ENCODE measurements at regions not wholly inside any gene's neighbourhood (a gene's known extent, or its start where the extent isn't known, plus 50 kb on each side); places are given as distances from the start of the nearest gene placed in this dataset.
"Not testable (repeated sequence)": the region's sequence is repeated elsewhere in the genome, so short reads cannot be mapped to it uniquely, and the experiment has no call there.

DNA sequence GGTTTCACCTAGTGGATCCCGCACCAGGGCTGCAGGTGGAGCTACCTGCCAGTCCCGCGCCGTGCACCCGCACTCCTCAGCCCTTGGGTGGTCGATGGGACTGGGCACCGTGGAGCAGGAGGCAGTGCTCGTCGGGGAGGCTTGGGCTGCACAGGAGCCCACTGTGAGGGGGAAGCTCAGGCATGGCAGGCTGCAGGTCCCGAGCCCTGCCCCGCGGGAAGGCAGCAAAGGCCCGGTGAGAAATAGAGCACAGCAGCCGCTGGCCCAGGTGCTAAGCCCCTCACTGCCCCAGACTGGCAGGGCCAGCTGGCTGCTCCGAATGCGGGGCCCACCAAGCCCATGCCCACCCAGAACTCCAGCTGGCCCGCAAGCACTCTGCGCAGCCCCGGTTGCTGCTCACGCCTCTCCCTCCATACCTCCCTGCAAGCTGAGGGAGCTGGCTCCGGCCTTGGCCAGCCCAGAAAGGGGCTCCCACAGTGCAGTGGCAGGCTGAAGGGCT, 872.7 kb downstream of the PCDH17 start:
- TF ChIP-seq, protein P1, sequence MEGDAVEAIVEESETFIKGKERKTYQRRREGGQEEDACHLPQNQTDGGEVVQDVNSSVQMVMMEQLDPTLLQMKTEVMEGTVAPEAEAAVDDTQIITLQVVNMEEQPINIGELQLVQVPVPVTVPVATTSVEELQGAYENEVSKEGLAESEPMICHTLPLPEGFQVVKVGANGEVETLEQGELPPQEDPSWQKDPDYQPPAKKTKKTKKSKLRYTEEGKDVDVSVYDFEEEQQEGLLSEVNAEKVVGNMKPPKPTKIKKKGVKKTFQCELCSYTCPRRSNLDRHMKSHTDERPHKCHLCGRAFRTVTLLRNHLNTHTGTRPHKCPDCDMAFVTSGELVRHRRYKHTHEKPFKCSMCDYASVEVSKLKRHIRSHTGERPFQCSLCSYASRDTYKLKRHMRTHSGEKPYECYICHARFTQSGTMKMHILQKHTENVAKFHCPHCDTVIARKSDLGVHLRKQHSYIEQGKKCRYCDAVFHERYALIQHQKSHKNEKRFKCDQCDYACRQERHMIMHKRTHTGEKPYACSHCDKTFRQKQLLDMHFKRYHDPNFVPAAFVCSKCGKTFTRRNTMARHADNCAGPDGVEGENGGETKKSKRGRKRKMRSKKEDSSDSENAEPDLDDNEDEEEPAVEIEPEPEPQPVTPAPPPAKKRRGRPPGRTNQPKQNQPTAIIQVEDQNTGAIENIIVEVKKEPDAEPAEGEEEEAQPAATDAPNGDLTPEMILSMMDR (IDR thresholded peaks at IDR 0.05) = not testable (repeated sequence)
- not testable (repeated sequence) for TF ChIP-seq POLR2A (IDR thresholded peaks at IDR 0.05)
